Naive thymus-derived CD8-positive, alpha-beta T cell (primary cell): ENCODE measurements at regions not wholly inside any gene's neighbourhood (a gene's known extent, or its start where the extent isn't known, plus 50 kb on each side); places are given as distances from the start of the nearest gene placed in this dataset.
A peak's percentile ranks its signal among the peaks of the same experiment; 100 is the strongest.
"Not testable (repeated sequence)": the region's sequence is repeated elsewhere in the genome, so short reads cannot be mapped to it uniquely, and the experiment has no call there.

Experiments
- ATAC-seq, 2 donors: fragments of 150-1000 bp; cut with Tn5 transposase in 1 of 2; sonication (Bioruptor Pico), chemical (Tn5 transposase) in 1 of 2; 1 replicate in 1 of 2; 2 replicates in 1 of 2; pipeline ENCODE4 v1.10.0; 2021; ENCODE audit warnings: mild to moderate bottlenecking in 2 of 2, moderate library complexity in 2 of 2
- POLR2A ChIA-PET: fragments of 350-600 bp; sonication (Branson Sonifier 250); formaldehyde crosslinking; loops from one replicate; lab custom pipeline; 2021; ENCODE audit warnings: antibody characterized with exemption; lab: Charles Lee
- DNase-seq, 10 donors: peaks; one replicate each; pipeline versions ENCODE4 v3.0.0 to v3.0.0-alpha.2; 2020 to 2022
- H3K27ac Mint-ChIP-seq, 10 donors: one replicate each; pipeline ENCODE4 v1.8.0; 2020 to 2022; ENCODE audit warnings: mild to moderate bottlenecking in 10 of 10, mixed read lengths in 10 of 10, moderate library complexity in 4 of 10, inconsistent platforms in 1 of 10
- H3K27me3 Mint-ChIP-seq, 5 donors: one replicate each; pipeline ENCODE4 v1.8.0; 2021 to 2022; ENCODE audit warnings: mixed read lengths in 5 of 5
- H3K36me3 Mint-ChIP-seq, 3 donors: one replicate each; pipeline ENCODE4 v1.8.0; 2020 to 2022; ENCODE audit warnings: mixed read lengths in 3 of 3, mild to moderate bottlenecking in 2 of 3, inconsistent platforms in 1 of 3
- H3K4me1 Mint-ChIP-seq, 4 donors: one replicate each; pipeline ENCODE4 v1.8.0; 2021 to 2022; ENCODE audit warnings: mixed read lengths in 4 of 4
- H3K4me3 Mint-ChIP-seq, 10 donors: one replicate each; pipeline ENCODE4 v1.8.0; 2020 to 2022; ENCODE audit warnings: mild to moderate bottlenecking in 10 of 10, mixed read lengths in 10 of 10, moderate library complexity in 6 of 10, inconsistent platforms in 1 of 10
- H3K9me3 Mint-ChIP-seq, 9 donors: one replicate each; pipeline ENCODE4 v1.8.0; 2020 to 2022; ENCODE audit warnings: mixed read lengths in 9 of 9, mild to moderate bottlenecking in 3 of 9, inconsistent platforms in 1 of 9, moderate library complexity in 1 of 9

DNA sequence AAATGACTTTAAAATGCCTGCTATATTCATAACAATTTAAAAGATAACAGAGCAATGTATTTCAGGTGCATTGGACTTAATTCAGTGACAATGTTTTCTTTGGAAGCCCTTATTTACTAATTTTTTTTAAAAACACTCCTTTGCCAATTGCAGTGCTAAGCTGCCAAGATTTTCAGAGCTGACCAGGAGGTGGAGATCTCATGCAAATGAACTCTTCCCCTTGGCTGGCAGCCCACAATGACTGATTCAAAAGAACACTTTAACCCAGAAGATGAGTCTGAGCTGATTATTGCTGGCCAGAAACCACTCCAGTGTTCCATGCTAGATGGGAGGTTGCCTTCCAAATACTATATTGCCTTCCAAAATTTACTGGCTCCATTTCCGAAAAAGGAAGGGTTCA is 128.3 kb upstream of the CCNH start:
- H3K4me3 Mint-ChIP-seq, result no peak overlapping the region
- DNase-seq (no peak), ATAC-seq (no peak)
- no peaks in the 10 kb centered on the region for H3K4me1 Mint-ChIP-seq
- peaks cover 7 to 13% (median 8%) of the 10 kb centered on the region in 5 donors for H3K27me3 Mint-ChIP-seq
- no peaks in the 10 kb centered on the region for H3K9me3 Mint-ChIP-seq
- POLR2A ChIA-PET, result no interaction called here
- H3K27ac Mint-ChIP-seq, result no peak overlapping the region
- no peaks in the 10 kb centered on the region for H3K36me3 Mint-ChIP-seq

DNA sequence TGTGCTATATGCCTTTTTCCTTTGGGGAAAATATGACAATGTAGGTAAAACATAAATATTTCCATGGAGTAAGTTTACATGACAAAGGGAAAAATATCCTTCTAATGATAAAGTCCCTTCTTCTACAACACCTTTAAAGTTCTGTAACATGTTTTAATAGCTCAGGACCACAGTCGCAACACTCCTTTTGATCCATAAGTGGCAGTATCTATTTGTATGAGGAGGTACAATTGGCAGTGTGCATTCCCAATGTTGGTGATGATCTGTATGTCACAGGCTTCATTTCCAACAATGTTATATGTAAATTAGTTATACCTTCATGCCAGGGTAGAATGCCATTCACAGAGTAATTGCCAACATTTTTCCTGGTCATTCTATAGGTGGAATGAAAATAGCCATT is 127.1 kb upstream of the CCNH start:
- Mint-ChIP-seq H3K36me3 (no peaks in the 10 kb centered on the region), H3K4me1 (no peaks in the 10 kb centered on the region), H3K9me3 (no peaks in the 10 kb centered on the region), H3K27me3 (peaks cover 7 to 18% (median 10%) of the 10 kb centered on the region in 5 donors), H3K27ac (no peak overlapping the region), H3K4me3 (no peak overlapping the region)
- no peak for DNase-seq
- POLR2A ChIA-PET, result no interaction called here
- no peak for ATAC-seq

DNA sequence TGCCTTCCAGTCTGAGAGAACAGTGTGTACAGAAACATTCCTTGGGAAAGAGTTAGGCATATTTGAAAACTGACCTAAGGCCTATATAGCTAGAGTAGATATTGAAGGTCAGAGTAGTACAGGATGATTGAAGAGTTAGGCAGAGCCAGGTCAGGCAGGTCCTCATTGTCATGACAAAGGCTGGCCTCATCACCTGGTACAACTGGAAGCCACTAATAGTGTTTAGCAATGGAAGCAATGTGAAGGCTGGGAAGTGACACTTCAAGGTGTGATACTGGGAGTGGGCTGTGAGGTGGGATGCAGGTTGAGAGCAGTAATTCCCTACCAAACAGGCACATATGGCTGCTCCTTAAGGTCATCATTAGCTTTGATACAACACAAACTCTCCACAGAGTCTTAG is 123.6 kb upstream of the CCNH start:
- ATAC-seq (no peak), DNase-seq (no peak)
- no peak overlapping the region for H3K4me3 Mint-ChIP-seq
- peaks cover 7 to 15% (median 9%) of the 10 kb centered on the region in 5 donors for H3K27me3 Mint-ChIP-seq
- no peak overlapping the region for H3K27ac Mint-ChIP-seq
- H3K4me1 Mint-ChIP-seq, result no peaks in the 10 kb centered on the region
- H3K9me3 Mint-ChIP-seq, result no peaks in the 10 kb centered on the region
- no peaks in the 10 kb centered on the region for H3K36me3 Mint-ChIP-seq
- POLR2A ChIA-PET, result no interaction called here

DNA sequence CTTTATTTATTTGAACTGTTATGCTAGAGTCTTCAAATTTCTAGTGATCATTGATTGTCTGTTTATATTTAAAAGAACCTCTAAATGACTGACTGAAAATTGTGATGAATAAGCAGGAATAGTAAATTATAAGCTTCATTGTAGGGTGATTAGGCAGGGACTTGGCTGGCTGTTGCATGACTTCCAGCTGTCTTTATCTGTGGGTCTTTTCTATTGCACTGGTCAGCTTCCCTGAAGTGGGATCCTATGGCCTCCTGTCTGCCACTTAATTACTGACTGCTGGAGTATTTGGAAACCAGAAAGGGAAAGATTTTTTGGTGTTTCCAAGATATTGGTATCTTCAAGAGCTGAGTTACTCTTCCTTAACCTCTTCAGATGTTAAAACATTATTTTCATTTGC is 123.0 kb upstream of the CCNH start:
- ATAC-seq, result no peak
- Mint-ChIP-seq H3K9me3 (no peaks in the 10 kb centered on the region), H3K36me3 (no peaks in the 10 kb centered on the region), H3K27ac (no peak overlapping the region), H3K4me3 (no peak overlapping the region), H3K27me3 (peaks cover 7 to 15% (median 9%) of the 10 kb centered on the region in 5 donors), H3K4me1 (no peaks in the 10 kb centered on the region)
- POLR2A ChIA-PET, result no interaction called here
- DNase-seq, result no peak

DNA sequence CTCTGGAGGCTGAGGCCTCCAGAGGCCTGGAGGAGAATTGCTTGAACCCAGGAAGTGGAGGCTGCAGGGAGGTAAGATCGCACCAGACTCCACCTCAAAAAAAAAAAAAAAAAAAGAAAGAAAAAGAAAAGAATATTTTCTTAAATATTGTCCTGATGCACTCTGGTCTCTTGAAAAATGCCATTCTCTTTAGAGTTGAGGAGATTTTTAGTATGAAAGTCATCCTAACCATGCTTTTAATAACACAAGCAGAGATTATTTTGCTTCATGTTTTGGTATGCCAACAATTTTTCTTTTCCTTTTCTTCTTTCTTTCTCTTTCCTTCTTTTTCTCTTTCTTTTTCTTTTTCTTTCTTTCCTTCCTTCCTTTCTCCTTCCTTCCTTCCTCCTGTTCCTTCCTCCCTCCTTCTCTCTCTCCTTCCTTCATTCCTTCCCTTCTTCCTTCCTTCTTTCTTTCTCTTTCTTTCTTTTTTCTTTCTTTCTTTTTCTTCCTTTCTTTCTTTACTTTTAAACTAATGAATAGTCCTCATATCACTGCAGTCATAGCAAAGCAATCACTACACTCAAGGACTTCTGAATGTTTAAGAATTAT is 116.9 kb upstream of the CCNH start:
- H3K9me3 Mint-ChIP-seq, result no peaks in the 10 kb centered on the region
- DNase-seq (no peak), ATAC-seq (no peak)
- H3K27ac Mint-ChIP-seq, result no peak overlapping the region
- POLR2A ChIA-PET, result no interaction called here
- H3K36me3 Mint-ChIP-seq, result no peaks in the 10 kb centered on the region
- peaks cover 0 to 5% (median 0%) of the 10 kb centered on the region in 5 donors for H3K27me3 Mint-ChIP-seq
- no peak overlapping the region for H3K4me3 Mint-ChIP-seq
- H3K4me1 Mint-ChIP-seq, result no peaks in the 10 kb centered on the region

DNA sequence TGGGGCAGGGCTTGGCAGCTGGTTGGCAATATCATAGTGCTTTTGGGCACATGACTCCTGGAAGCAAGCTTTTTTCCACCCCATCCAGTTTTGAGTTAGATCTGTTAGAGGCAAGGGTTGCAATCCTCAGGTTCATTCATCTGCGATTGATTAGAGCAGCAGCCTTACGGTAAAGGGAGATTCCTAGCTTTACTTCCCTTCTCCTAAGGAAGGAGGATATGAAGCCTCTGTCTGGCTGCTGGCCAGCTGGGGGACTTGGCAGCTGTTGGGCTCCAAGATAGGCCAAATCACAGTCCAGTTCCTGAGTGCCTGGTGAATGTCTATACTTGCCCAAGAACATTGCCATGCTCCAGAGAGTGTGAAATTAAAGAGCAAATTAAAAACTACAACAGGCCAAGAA is 113.4 kb upstream of the CCNH start:
- Mint-ChIP-seq H3K27ac (no peak overlapping the region), H3K4me3 (no peak overlapping the region), H3K9me3 (no peaks in the 10 kb centered on the region), H3K27me3 (peaks cover 0 to 4% (median 0%) of the 10 kb centered on the region in 5 donors), H3K4me1 (no peaks in the 10 kb centered on the region), H3K36me3 (no peaks in the 10 kb centered on the region)
- DNase-seq (no peak), ATAC-seq (no peak)
- POLR2A ChIA-PET, result no interaction called here

DNA sequence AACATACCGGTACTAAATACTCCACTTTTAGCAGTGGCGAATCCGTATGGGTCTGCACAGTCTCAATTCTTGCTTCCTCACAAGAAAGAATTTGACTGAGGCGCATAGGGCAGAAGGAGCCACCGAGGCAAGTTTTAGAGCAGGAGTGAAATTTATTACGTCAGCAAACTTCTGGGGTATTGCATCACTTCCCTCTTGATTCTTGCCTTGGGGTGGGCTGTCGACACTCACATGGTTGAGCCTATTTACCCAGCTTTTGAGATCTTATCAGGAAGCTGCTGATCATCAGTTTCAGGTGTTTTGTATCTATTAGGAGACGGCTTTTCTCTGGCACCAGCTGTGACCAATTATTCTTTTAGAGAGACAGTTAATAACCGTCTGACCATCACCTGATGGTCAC is 111.5 kb upstream of the CCNH start:
- no peaks in the 10 kb centered on the region for H3K4me1 Mint-ChIP-seq
- POLR2A ChIA-PET, result no interaction called here
- DNase-seq (no peak), ATAC-seq (no peak)
- H3K27me3 Mint-ChIP-seq, result peaks cover 0 to 4% (median 2%) of the 10 kb centered on the region in 5 donors
- no peak overlapping the region for H3K27ac Mint-ChIP-seq
- no peak overlapping the region for H3K4me3 Mint-ChIP-seq
- peaks cover 0 to 3% (median 0%) of the 10 kb centered on the region in 9 donors for H3K9me3 Mint-ChIP-seq
- H3K36me3 Mint-ChIP-seq, result no peaks in the 10 kb centered on the region

DNA sequence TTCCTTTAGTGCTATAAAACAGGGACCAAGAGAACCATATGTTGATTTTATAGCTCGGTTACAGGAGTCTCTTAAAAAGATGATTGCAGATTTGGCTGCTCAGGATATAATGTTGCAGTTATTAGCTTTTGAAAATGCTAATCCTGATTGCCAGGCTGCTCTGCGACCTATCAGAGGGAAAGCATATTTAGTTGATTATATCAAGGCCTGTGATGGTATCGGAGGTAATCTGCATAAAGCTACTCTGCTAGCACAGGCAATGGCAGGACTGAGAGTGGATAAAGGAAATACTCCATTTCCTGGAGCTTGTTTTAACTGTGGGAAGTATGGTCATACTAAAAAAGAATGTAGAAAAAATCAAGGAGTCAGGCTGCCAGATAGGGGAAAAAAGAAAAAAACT is 99.0 kb upstream of the CCNH start:
- H3K27ac Mint-ChIP-seq, H3K4me1 Mint-ChIP-seq, DNase-seq, H3K4me3 Mint-ChIP-seq, ATAC-seq, POLR2A ChIA-PET: not testable (repeated sequence)
- Mint-ChIP-seq H3K9me3 (peaks cover 3 to 25% (median 21%) of the 10 kb centered on the region in 9 donors), H3K27me3 (peaks cover 5 to 26% (median 19%) of the 10 kb centered on the region in 5 donors), H3K36me3 (peaks cover 0 to 10% (median 0%) of the 10 kb centered on the region in 3 donors)

DNA sequence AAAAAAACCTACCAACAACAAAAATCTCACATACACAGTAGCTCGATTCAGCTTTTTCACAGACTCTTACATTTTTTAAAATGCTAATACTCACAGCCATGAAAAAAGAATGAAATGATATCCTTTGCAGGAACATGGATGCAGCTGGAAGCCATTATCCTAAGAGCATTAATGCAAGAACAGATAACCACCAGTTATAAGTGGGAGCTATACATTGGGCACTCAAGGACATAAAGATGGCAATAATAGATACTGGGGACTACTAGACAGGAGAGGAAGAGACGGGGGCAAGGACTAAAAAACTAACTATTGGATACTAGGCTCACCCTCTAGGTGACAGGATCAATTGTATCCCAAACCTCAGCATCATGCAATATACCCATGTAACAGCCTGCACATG is 90.3 kb upstream of the CCNH start:
- Mint-ChIP-seq H3K36me3 (no peaks in the 10 kb centered on the region), H3K27ac (no peak overlapping the region), H3K4me3 (no peak overlapping the region), H3K9me3 (peaks cover 0 to 3% (median under 1%) of the 10 kb centered on the region in 9 donors), H3K27me3 (peaks cover 2 to 13% (median 12%) of the 10 kb centered on the region in 5 donors), H3K4me1 (no peaks in the 10 kb centered on the region)
- ATAC-seq (no peak), DNase-seq (no peak)
- POLR2A ChIA-PET, result no interaction called here

DNA sequence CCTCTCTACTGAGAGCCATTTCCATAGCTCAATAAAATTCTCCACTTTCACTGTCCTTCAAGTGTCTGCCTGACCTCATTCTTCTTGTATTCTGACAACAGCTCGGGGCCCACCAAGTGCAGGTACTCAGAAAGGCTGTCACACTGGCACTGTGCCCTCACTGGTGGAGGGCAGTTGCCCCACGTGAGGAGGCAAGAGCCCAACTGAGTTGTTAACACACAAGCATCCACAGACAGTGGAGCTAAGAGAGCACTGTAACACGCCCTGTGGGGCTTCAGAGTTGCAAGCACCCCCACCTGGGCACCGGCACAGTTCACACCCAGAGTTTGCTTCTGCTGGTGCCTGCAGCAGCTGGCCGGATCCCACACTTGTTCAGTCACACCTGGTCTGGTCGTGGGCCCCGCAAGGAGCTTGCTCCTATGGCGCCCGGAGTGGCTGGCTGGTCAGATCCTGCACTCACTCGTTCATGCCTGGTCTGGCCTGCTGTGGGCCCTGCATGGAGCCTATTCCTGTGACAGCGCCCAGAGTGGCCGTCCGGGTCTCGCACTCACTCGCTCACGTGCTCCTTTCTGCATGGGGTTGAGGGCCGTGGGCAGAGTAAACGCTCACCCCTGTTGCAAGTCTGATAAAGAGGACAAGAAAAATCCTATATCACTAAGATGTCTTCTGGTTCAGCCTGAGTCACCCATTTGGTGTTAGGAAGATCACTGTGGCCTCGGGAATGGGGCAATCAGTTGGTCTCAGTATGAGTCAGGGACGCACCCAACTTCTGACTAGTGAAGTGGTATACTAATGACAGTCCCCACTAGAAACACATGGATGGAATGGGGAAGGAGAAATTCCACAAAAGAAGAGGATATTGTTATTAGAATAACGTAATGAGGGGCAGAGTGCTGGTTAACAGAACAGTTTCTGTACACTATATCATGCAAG is 87.0 kb upstream of the CCNH start:
- no peaks in the 10 kb centered on the region for H3K4me1 Mint-ChIP-seq
- H3K36me3 Mint-ChIP-seq, result peaks cover 0 to 14% (median 0%) of the 10 kb centered on the region in 3 donors
- ATAC-seq (no peak), DNase-seq (no peak)
- no peak overlapping the region for H3K4me3 Mint-ChIP-seq
- peak overlapping the region in 1 of 10 donors; percentile 40 for H3K27ac Mint-ChIP-seq
- POLR2A ChIA-PET, result no interaction called here
- peaks cover 0 to 29% (median 17%) of the 10 kb centered on the region in 9 donors for H3K9me3 Mint-ChIP-seq
- H3K27me3 Mint-ChIP-seq, result peaks cover 8 to 31% (median 12%) of the 10 kb centered on the region in 5 donors
